Stimulated activated memory B cell treated with anti-CD40 and anti-IgM and Interleukin-4, amounts not matched to agents 10 μg/mL and 1 μg/mL and 100 μg/mL, for 72 hours (primary cell): ENCODE measurements at regions not wholly inside any gene's neighbourhood (a gene's known extent, or its start where the extent isn't known, plus 50 kb on each side); places are given as distances from the start of the nearest gene placed in this dataset.

Experiments used
- ATAC-seq: fragments of 150-1000 bp; cut with Tn5 transposase; 2 replicates; pipeline ENCODE4 v1.10.0; 2021
- H3K27ac Mint-ChIP-seq: one replicate; pipeline ENCODE4 v1.8.0; 2022; ENCODE audit warnings: mild to moderate bottlenecking, mixed read lengths
- H3K27me3 Mint-ChIP-seq: one replicate; pipeline ENCODE4 v1.8.0; 2022; ENCODE audit warnings: mixed read lengths
- H3K36me3 Mint-ChIP-seq: one replicate; pipeline ENCODE4 v1.8.0; 2022; ENCODE audit warnings: mixed read lengths
- H3K4me1 Mint-ChIP-seq: one replicate; pipeline ENCODE4 v1.8.0; 2022; ENCODE audit warnings: mixed read lengths
- H3K4me3 Mint-ChIP-seq: one replicate; pipeline ENCODE4 v1.8.0; 2022; ENCODE audit warnings: mild to moderate bottlenecking, moderate library complexity, mixed read lengths
- H3K9me3 Mint-ChIP-seq: one replicate; pipeline ENCODE4 v1.8.0; 2022; ENCODE audit warnings: mixed read lengths

GRCh38 chr9:129344641-129345495, 166.8 kb upstream of the IER5L start:
- Mint-ChIP-seq H3K9me3 (no peaks in the 10 kb centered on the region), H3K4me3 (no peak overlapping the region), H3K4me1 (peaks cover 6% of the 10 kb centered on the region), H3K27me3 (peaks cover 38% of the 10 kb centered on the region), H3K36me3 (no peaks in the 10 kb centered on the region), H3K27ac (no peak overlapping the region)
- no peak for ATAC-seq

DNA sequence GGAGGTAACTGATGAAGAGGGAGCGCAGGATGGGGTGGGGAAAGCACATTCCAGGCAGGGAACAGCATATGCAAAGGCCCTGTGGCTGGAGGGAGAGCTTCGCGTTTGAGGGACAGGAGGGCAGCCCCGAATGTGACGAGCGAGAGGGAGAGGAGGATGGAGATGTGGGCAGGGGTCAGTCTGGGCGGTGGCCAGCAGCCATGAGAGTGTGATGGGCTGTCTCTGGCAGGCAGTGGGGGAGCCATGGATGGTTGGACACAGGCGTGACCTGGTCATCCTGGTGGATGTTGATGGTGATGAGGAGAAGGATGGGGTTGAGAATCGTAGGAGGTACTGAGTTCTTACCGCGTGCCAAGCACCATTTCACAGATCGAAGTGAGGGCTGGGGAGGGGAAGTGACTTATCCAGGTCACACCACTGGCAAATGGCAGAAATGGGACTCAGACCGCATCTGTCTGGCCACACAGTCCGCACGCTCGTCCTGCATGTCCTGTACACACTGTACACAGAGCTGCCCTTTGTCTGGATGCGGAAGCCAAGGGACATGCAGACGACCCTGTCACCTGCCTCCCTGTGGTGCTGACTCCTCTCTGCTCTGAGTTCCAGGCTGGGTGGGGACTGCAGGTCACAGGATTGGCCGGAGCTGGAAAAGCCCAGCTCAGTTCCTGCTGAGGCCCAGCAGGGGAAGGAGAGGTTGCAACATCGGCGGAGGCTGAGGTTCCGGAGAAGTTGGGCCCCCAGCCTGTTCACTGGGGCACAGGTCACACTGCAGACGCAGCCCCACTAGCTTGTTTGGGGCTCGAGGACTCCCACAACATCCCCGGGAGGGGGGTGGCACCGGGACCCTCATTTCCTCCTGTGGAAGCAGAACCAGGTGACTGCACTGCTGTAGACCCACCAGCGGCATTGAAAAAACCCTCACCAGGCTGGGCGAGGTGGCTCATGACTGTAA, 165.6 kb upstream of the IER5L start:
- Mint-ChIP-seq H3K27me3 (peaks cover 27% of the 10 kb centered on the region), H3K27ac (no peak overlapping the region), H3K36me3 (no peaks in the 10 kb centered on the region), H3K4me1 (peaks cover 6% of the 10 kb centered on the region), H3K4me3 (no peak overlapping the region), H3K9me3 (no peaks in the 10 kb centered on the region)
- ATAC-seq, result no peak

DNA sequence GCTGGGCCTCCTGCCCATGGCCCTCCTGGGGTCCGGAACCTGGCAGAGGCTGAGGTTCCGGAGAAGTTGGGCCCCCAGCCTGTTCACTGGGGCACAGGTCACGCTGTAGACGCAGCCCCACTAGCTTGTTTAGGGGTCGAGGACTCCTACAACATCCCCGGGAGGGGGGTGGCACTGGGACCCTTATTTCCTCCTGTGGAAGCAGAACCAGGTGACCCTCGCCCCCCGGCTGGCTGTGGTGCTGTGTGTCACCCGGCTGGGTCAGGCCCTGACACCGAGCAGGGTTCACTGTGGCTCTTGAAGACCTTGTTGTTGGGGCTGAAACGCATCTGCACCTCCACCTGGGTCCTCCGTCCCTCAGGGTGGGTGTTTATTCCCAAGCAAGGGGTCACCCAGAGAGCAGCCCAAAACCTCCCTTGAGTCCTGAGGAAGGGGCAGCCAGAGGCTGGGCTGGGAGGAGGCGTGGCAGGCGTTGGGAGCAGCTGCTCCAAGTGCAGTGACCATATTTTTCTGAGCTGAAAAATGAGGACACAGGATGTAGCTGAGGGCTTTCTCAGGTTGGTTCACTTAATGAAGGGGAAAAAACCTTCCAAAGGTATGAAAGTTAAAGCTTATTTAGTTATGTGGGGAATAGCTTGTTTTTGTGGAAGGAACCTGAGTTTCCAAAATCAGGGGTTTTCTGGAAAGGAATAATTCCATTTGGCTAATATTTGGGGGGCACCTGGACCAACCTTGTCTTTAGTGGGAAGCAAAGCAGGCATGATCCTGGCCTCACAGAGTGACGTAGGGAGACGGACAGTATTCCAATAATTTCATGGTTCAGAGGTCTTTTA, 164.7 kb upstream of the IER5L start:
- Mint-ChIP-seq H3K4me1 (peaks cover 6% of the 10 kb centered on the region), H3K27me3 (peaks cover 27% of the 10 kb centered on the region), H3K27ac (no peak overlapping the region), H3K9me3 (no peaks in the 10 kb centered on the region), H3K36me3 (no peaks in the 10 kb centered on the region), H3K4me3 (no peak overlapping the region)
- ATAC-seq, result no peak

- Mint-ChIP-seq H3K36me3 (no peaks in the 10 kb centered on the region), H3K4me1 (peaks cover 6% of the 10 kb centered on the region), H3K27ac (no peak overlapping the region), H3K4me3 (no peak overlapping the region), H3K27me3 (peaks cover 31% of the 10 kb centered on the region), H3K9me3 (no peaks in the 10 kb centered on the region)
- ATAC-seq, result no peak
Observed at GRCh38 chr9:129341987-129342348, 163.9 kb upstream of the IER5L start.

GRCh38 chr9:129341171-129341986, 163.3 kb upstream of the IER5L start:
- ATAC-seq, result peak; percentile 5
- Mint-ChIP-seq H3K27ac (no peak overlapping the region), H3K36me3 (no peaks in the 10 kb centered on the region), H3K4me1 (peaks cover 7% of the 10 kb centered on the region), H3K27me3 (peaks cover 32% of the 10 kb centered on the region), H3K9me3 (no peaks in the 10 kb centered on the region), H3K4me3 (no peak overlapping the region)

GRCh38 chr9:129340427-129341170, 162.5 kb upstream of the IER5L start:
- Mint-ChIP-seq H3K27me3 (peaks cover 25% of the 10 kb centered on the region), H3K4me3 (no peak overlapping the region), H3K27ac (no peak overlapping the region), H3K4me1 (peaks cover 8% of the 10 kb centered on the region), H3K36me3 (no peaks in the 10 kb centered on the region), H3K9me3 (no peaks in the 10 kb centered on the region)
- no peak for ATAC-seq

- no peaks in the 10 kb centered on the region for H3K9me3 Mint-ChIP-seq
- H3K36me3 Mint-ChIP-seq, result no peaks in the 10 kb centered on the region
- no peak overlapping the region for H3K27ac Mint-ChIP-seq
- H3K4me3 Mint-ChIP-seq, result no peak overlapping the region
- H3K27me3 Mint-ChIP-seq, result peaks cover 32% of the 10 kb centered on the region
- H3K4me1 Mint-ChIP-seq, result peaks cover 8% of the 10 kb centered on the region
- ATAC-seq, result no peak
Observed at GRCh38 chr9:129339539-129340157, 161.6 kb upstream of the IER5L start.

GRCh38 chr9:129338724-129339430, 160.8 kb upstream of the IER5L start:
- peaks cover 40% of the 10 kb centered on the region for H3K27me3 Mint-ChIP-seq
- peaks cover 14% of the 10 kb centered on the region for H3K4me1 Mint-ChIP-seq
- no peaks in the 10 kb centered on the region for H3K36me3 Mint-ChIP-seq
- H3K27ac Mint-ChIP-seq, result no peak overlapping the region
- no peak for ATAC-seq
- H3K9me3 Mint-ChIP-seq, result no peaks in the 10 kb centered on the region
- no peak overlapping the region for H3K4me3 Mint-ChIP-seq

DNA sequence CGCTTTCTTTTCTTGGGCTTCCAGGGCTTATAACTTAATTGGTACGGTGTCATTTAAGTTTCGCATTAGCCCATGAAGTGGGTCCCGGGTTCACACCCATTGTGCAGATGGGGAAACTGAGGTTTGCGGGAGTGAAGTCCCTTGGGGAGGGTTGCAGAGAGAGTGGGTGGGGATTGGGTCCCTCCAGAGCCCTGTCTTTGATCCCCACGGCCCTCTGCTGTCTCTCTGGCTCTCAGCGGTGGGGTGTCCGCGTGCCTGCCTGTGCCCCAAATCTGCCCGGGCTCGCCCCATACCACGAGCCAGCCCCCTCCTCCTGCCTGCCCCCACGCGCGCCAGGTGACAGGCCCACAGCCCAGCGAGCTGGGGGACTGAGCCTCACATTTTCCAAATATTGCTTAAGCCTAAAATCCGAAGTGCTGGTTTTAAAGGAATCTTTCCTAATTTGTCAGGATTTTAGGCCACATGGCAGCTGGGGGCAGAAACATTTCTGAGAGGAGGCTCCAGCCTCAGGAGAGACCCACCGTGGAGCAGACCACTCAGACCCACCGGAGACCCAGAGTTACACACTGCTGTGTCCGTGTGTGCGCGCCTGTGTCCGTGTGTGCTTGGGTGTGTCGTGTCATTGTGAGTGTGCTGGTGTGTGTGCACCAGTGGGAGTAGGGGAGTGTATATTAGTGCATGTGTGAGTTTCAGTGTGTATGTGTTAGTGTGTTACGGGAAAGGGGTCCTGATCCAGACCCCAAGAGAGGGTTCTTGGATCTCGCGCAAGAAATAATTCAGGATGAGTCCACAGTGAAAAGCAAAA, 159.5 kb upstream of the IER5L start:
- H3K36me3 Mint-ChIP-seq, result no peaks in the 10 kb centered on the region
- no peak overlapping the region for H3K4me3 Mint-ChIP-seq
- no peak for ATAC-seq
- peaks cover 37% of the 10 kb centered on the region for H3K27me3 Mint-ChIP-seq
- H3K9me3 Mint-ChIP-seq, result no peaks in the 10 kb centered on the region
- H3K27ac Mint-ChIP-seq, result no peak overlapping the region
- peaks cover 15% of the 10 kb centered on the region for H3K4me1 Mint-ChIP-seq

DNA sequence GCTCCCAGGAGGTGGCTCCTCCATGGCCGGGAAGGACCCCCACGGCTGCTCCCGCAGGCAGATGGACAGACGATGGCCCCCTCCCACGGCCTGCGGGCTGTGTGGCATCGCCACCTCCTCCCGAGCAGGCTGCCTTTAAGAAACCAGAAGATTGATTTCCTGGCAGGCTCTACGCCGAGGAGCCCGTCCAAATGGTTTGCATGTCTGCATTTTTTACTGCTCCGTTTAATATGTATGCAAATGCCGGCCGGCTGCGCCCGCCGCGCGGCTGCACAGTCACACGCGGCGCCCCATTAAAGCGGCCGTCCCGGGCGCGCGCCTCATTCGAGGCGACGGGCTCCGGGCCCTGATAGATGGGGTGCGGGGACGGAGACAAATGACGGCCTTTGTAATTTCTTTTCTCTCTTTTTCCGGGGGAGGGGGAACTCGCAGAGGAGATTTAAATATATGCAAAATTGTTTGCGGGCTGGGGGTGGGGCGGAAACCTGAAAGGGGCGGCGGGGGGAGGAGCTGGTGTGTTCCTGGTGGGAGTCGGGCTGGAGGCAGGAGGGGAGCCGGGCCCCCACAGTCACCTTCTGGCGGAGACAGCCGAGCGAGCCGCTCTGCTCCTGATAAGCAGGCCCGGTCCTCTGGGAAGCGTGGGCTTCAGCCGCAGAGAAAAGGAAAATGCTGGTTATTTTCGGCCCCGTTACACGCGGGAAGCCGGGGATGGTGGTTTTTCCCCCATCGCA, 158.7 kb upstream of the IER5L start:
- no peaks in the 10 kb centered on the region for H3K36me3 Mint-ChIP-seq
- no peak overlapping the region for H3K27ac Mint-ChIP-seq
- peaks cover 37% of the 10 kb centered on the region for H3K27me3 Mint-ChIP-seq
- no peaks in the 10 kb centered on the region for H3K9me3 Mint-ChIP-seq
- peak overlapping the region; percentile 65 for H3K4me3 Mint-ChIP-seq
- peaks cover 15% of the 10 kb centered on the region for H3K4me1 Mint-ChIP-seq
- ATAC-seq, result peak; percentile 64

DNA sequence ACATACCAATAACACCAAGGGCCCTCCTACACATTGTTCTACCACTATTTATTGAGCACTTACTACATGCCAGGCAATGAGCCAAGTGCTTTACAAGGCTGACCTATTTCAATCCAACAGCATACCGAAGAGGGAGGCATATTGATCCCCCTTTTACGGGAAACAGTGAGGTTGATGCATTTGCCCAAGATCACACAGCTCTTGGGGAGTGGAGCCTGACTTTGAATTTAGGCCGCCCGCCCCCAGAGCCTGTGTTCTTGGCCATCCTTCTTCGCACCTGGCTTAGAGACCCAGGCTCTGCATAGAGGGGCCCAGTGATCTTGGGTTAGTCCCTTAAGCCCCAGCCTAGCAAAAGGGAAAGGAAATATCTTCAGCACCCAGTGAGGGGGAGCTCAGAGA, 158.1 kb upstream of the IER5L start:
- no peaks in the 10 kb centered on the region for H3K36me3 Mint-ChIP-seq
- no peak overlapping the region for H3K27ac Mint-ChIP-seq
- peaks cover 37% of the 10 kb centered on the region for H3K27me3 Mint-ChIP-seq
- H3K9me3 Mint-ChIP-seq, result peaks cover 4% of the 10 kb centered on the region
- H3K4me3 Mint-ChIP-seq, result no peak overlapping the region
- peaks cover 15% of the 10 kb centered on the region for H3K4me1 Mint-ChIP-seq
- no peak for ATAC-seq
